A549 (cell line): ENCODE measurements at regions not wholly inside any gene's neighbourhood (a gene's known extent, or its start where the extent isn't known, plus 50 kb on each side); places are given as distances from the start of the nearest gene placed in this dataset.

Experiments used
- ATAC-seq, 2 experiments: fragments of 200-7000 bp in 1 of 2; fragments of >200 bp in 1 of 2; cut with Nextera tagmentation in 1 of 2; cut with Tn5 transposase in 1 of 2; 3 replicates each; pipeline versions ENCODE4 v1.8.0 to v1.9.1; 2018 to 2020; ENCODE audit warnings: mild to moderate bottlenecking in 1 of 2, moderate library complexity in 1 of 2
- CTCF ChIA-PET: fragments of 300-600 bp; sonication (Branson Sonifier 250); formaldehyde crosslinking; extraction: SDS; loops from one replicate; lab custom pipeline; 2021; ENCODE audit warnings: antibody characterized with exemption, inconsistent platforms; lab: Yijun Ruan, JAX
- POLR2A ChIA-PET: fragments of 350-600 bp; formaldehyde crosslinking; extraction: SDS; loops from one replicate; lab custom pipeline; 2021; ENCODE audit warnings: antibody characterized with exemption, inconsistent platforms; lab: Yijun Ruan, JAX
- DNase-seq, 2 experiments: peaks; one replicate each; pipeline versions ENCODE4 v3.0.0 to v3.0.0-alpha.2; 2011 to 2016; ENCODE audit warnings: low read depth in 1 of 2, low spot score in 1 of 2
- FAIRE-seq: peaks from 2 replicates; lab custom pipeline; 2011; peaks lifted over from hg19 to GRCh38; lab: Jason Lieb, UNC
- H3K27ac ChIP-seq, 2 experiments: fragments of >200 bp; sonication (Bioruptor Twin); formaldehyde crosslinking; 3 replicates each; pipeline ENCODE4 v1.5.1; 2016 to 2017
- H3K4me1 ChIP-seq: fragments of >200 bp; sonication (Bioruptor Twin); formaldehyde crosslinking; 3 replicates; pipeline ENCODE4 v1.6.1; 2016
- H3K4me2 ChIP-seq: fragments of >200 bp; sonication (Bioruptor Twin); formaldehyde crosslinking; 3 replicates; pipeline ENCODE4 v1.6.1; 2016
- H3K4me3 ChIP-seq: fragments of >200 bp; sonication (Bioruptor Twin); formaldehyde crosslinking; 3 replicates; pipeline ENCODE4 v1.5.1; 2016
- H3K9me3 ChIP-seq: fragments of >200 bp; sonication (Bioruptor Twin); formaldehyde crosslinking; 3 replicates; pipeline ENCODE4 v1.6.1; 2016
- BCL3 ChIP-seq: fragments of >200 bp; sonication (Bioruptor Twin); formaldehyde crosslinking; IDR thresholded peaks from 3 replicates; pipeline ENCODE4 v1.6.1; 2016
- BHLHE40 ChIP-seq: IDR thresholded peaks from 2 replicates; pipeline ENCODE4 v1.6.1; 2012; ENCODE audit warnings: low read depth, low read length, inconsistent platforms
- CEBPB ChIP-seq, 2 experiments: fragments of >200 bp in 1 of 2; sonication (Bioruptor Twin) in 1 of 2; formaldehyde crosslinking in 1 of 2; IDR thresholded peaks; 2 replicates each; pipeline ENCODE4 v1.6.1; 2012 to 2016
- CTCF ChIP-seq: fragments of >200 bp; sonication (Bioruptor Twin); formaldehyde crosslinking; IDR thresholded peaks from 3 replicates; pipeline ENCODE4 v1.5.1; 2016
- E2F6 ChIP-seq: IDR thresholded peaks from 2 replicates; pipeline ENCODE4 v1.6.1; 2012; ENCODE audit warnings: low read depth, borderline replicate concordance
- EHMT2 ChIP-seq: fragments of 200-600 bp; sonication (generic); IDR thresholded peaks from 2 replicates; pipeline ENCODE4 v1.6.1; 2016; ENCODE audit warnings: antibody characterized with exemption, low read depth, mild to moderate bottlenecking, moderate library complexity
- ELK1 ChIP-seq: fragments of 150-350 bp; IDR thresholded peaks from 2 replicates; pipeline ENCODE4 v1.6.1; 2014; ENCODE audit warnings: low read depth, mild to moderate bottlenecking, low read length
- FOSL2 ChIP-seq, 2 experiments: fragments of 450-650 bp in 1 of 2; fragments of >200 bp in 1 of 2; sonication (Bioruptor Twin) in 1 of 2; formaldehyde crosslinking; IDR thresholded peaks; 2 replicates each; pipeline versions ENCODE4 v1.5.0 to v1.6.1; 2016 to 2020; ENCODE audit warnings: mild to moderate bottlenecking in 1 of 2, moderate library complexity in 1 of 2
- FOXS1 ChIP-seq: fragments of 250-450 bp; sonication (Bioruptor Pico); IDR thresholded peaks from 2 replicates; pipeline ENCODE4 v1.5.0; 2020; ENCODE audit warnings: mild to moderate bottlenecking, moderate library complexity
- GATA3 ChIP-seq: IDR thresholded peaks from 2 replicates; pipeline ENCODE4 v1.6.1; 2012; ENCODE audit warnings: borderline replicate concordance
- HES2 ChIP-seq: fragments of >200 bp; sonication (Bioruptor Twin); formaldehyde crosslinking; IDR thresholded peaks from 2 replicates; pipeline ENCODE4 v1.6.1; 2016
- HEYL ChIP-seq: fragments of 250-450 bp; sonication (Bioruptor Pico); IDR thresholded peaks from 2 replicates; pipeline ENCODE4 v1.8.0; 2021; ENCODE audit warnings: mild to moderate bottlenecking, moderate library complexity
- HMGXB4 ChIP-seq: fragments of 250-450 bp; sonication (Bioruptor Pico); IDR thresholded peaks from 2 replicates; pipeline ENCODE4 v1.5.0; 2021; ENCODE audit warnings: mild to moderate bottlenecking, moderate library complexity, borderline replicate concordance
- HOXB13 ChIP-seq: fragments of 250-450 bp; sonication (Bioruptor Pico); IDR thresholded peaks from 2 replicates; pipeline ENCODE4 v1.5.0; 2020; ENCODE audit warnings: low read depth, mild to moderate bottlenecking, moderate library complexity
- MAFK ChIP-seq: fragments of 450-650 bp; IDR thresholded peaks from 2 replicates; pipeline ENCODE4 v1.6.1; 2014; ENCODE audit not compliant: partially characterized antibody
- MYC ChIP-seq: IDR thresholded peaks from 2 replicates; pipeline ENCODE4 v1.6.1; 2012; ENCODE audit warnings: mild to moderate bottlenecking, inconsistent platforms, low read length, improper control_type of control experiment, borderline replicate concordance
- NFE2L2 ChIP-seq: fragments of 150-350 bp; conservative IDR thresholded peaks from 2 replicates; pipeline ENCODE4 v1.6.1; 2014; ENCODE audit warnings: low read length
- NPAS2 ChIP-seq: fragments of 250-450 bp; sonication (Bioruptor Pico); IDR thresholded peaks from 2 replicates; pipeline ENCODE4 v1.8.0; 2022; ENCODE audit warnings: mild to moderate bottlenecking, moderate library complexity, borderline replicate concordance
- NR3C1 ChIP-seq: fragments of >200 bp; sonication (Bioruptor Twin); formaldehyde crosslinking; IDR thresholded peaks from 3 replicates; pipeline ENCODE4 v1.6.1; 2017
- POLR2A ChIP-seq: IDR thresholded peaks from 2 replicates; pipeline ENCODE4 v1.6.1; 2012; ENCODE audit warnings: mild to moderate bottlenecking, low read length
- RCOR1 ChIP-seq: fragments of 150-350 bp; IDR thresholded peaks from 2 replicates; pipeline ENCODE4 v1.6.1; 2014; ENCODE audit warnings: antibody characterized with exemption, low read length, low read depth
- RNF2 ChIP-seq: fragments of 200-600 bp; sonication (generic); IDR thresholded peaks from 2 replicates; pipeline ENCODE4 v1.6.1; 2016; ENCODE audit warnings: low read depth, mild to moderate bottlenecking, antibody characterized with exemption, moderate library complexity, borderline replicate concordance
- TP53 ChIP-seq: fragments of 250-450 bp; sonication (Bioruptor Pico); IDR thresholded peaks from 2 replicates; pipeline ENCODE4 v1.5.0; 2021; ENCODE audit warnings: mild to moderate bottlenecking, moderate library complexity
- USF2 ChIP-seq: fragments of 450-650 bp; IDR thresholded peaks from 2 replicates; pipeline ENCODE4 v1.6.1; 2014; ENCODE audit warnings: antibody characterized with exemption
- ZSCAN20 ChIP-seq: fragments of 250-450 bp; sonication (Bioruptor Pico); IDR thresholded peaks from 2 replicates; pipeline ENCODE4 v1.8.0; 2022; ENCODE audit warnings: mild to moderate bottlenecking, moderate library complexity
- WGBS: methylation state at CpG from one replicate; pipeline ENCODE4 v1.1.6; 2017; ENCODE audit errors: missing lambda C conversion rate; 5-methylcytosine and 5-hydroxymethylcytosine counted together

GRCh38 chr18:40553029-40553428, 1402.0 kb upstream of the PIK3C3 start (continued):
- no peak for TF ChIP-seq ZSCAN20
- no peak for TF ChIP-seq RCOR1

- Histone ChIP-seq H3K4me1 (no peaks in the 10 kb centered on the region), H3K9me3 (no peaks in the 10 kb centered on the region), H3K4me3 (no peak overlapping the region), H3K4me2 (no peak overlapping the region), H3K27ac (no peak overlapping the region)
- TF ChIP-seq FOXS1 (CRISPR knock-in tag) (no peak), MYC (no peak), NR3C1 (no peak), ELK1 (no peak), USF2 (no peak), HOXB13 (CRISPR knock-in tag) (no peak), MAFK (no peak), CTCF (no peak), HES2 (no peak), FOSL2 (IDR thresholded peaks at IDR 0.05) (no peak), FOSL2 (CRISPR knock-in tag; IDR thresholded peaks at IDR 0.05) (no peak)
- 43% methylated on average over 3 of the region's 3 CpGs for WGBS
- CTCF ChIA-PET = interaction anchor here (1.5 kb wide), 1 partner anchor 28 kb away, joined by 3 read pairs; no protein-coding TSS in a partner anchor
- DNase-seq (no peak), ATAC-seq (no peak), FAIRE-seq (no peak)
- POLR2A ChIA-PET = no interaction called here
These were observed 1408.2 kb upstream of the PIK3C3 start for GRCh38 chr18:40546875-40547274.

- Histone ChIP-seq H3K4me1 (no peaks in the 10 kb centered on the region), H3K4me3 (no peak overlapping the region), H3K9me3 (no peaks in the 10 kb centered on the region), H3K27ac (no peak overlapping the region), H3K4me2 (no peak overlapping the region)
- no peak for FAIRE-seq
- POLR2A ChIA-PET = no interaction called here
- no peak for DNase-seq
- CTCF ChIA-PET = no interaction called here
- WGBS = 5% methylated on average over 2 of the region's 2 CpGs
- no peak for ATAC-seq
- TF ChIP-seq MYC (no peak), HMGXB4 (no peak), FOSL2 (IDR thresholded peaks at IDR 0.05) (no peak), FOSL2 (CRISPR knock-in tag; IDR thresholded peaks at IDR 0.05) (no peak), ELK1 (no peak), EHMT2 (no peak), NFE2L2 (no peak), HEYL (no peak), CEBPB (IDR thresholded peaks at IDR 0.05) (no peak), E2F6 (no peak), NPAS2 (no peak), BCL3 (no peak), TP53 (CRISPR knock-in tag) (no peak), RNF2 (no peak), GATA3 (no peak), BHLHE40 (no peak), POLR2A (no peak)
These were observed 1420.3 kb upstream of the PIK3C3 start for GRCh38 chr18:40534723-40535122.
